ENCODE measurements at regions not wholly inside any gene's neighbourhood (a gene's known extent, or its start where the extent isn't known, plus 50 kb on each side); places are given as distances from the start of the nearest gene placed in this dataset.

DNA sequence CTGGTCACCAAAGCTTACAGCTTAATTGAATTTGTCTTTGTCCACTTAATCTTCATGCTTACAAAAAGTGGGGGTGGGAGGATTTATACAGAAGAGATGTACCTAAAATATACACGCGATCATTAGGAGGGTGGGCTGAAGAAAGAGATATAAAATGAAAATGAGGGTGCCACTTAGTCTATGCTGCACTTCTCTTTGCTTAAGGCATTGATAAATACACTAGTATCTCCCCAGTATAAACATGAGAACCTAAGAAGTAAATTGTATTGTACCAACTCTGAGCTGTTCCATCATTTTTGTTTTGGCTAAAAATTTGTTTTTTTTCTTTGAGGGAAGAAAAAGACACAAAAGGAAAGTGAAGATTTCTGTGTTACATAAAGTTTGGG, 170.8 kb upstream of the ZNF217 start:
- Mint-ChIP-seq H3K4me1 (peaks cover 40 to 42% of the 10 kb centered on the region in 2 experiments), H3K9me3 (no peaks in the 10 kb centered on the region; a peak in 1 of 5 replicates), H3K4me3 (peak overlapping the region in 1 of 2 experiments; percentile 43; a peak in 3 of 5 replicates), H3K27ac (peak overlapping the region; percentile 96 to 99 (median 98)), H3K36me3 (ENCODE audit: insufficient read depth in 1 of 3, low read depth in 3 of 3) (no peaks in the 10 kb centered on the region; a peak in 1 of 7 replicates), H3K27me3 (ENCODE audit: low read depth) (no peaks in the 10 kb centered on the region; the same call in 1 of the 2 replicates)
- Histone ChIP-seq H2AK5ac (ENCODE audit: insufficient read length, low read length) (no peak overlapping the region), H3K14ac (ENCODE audit: insufficient read depth, low read length) (peak overlapping the region; percentile 4; the same call in 1 of the 2 replicates), H2BK15ac (ENCODE audit: low read depth, low read length) (no peak overlapping the region), H3K4me1 (ENCODE audit: insufficient read depth, low read length) (peaks cover 10% of the 10 kb centered on the region), H2BK12ac (ENCODE audit: insufficient read length, low read depth, low read length) (peak overlapping the region; percentile 18), H4K8ac (replicated peaks; ENCODE audit: insufficient read length, low read depth, low read length) (no peak overlapping the region), H3K23ac (ENCODE audit: insufficient read length, low read depth, low read length) (no peak overlapping the region), H3K79me2 (ENCODE audit: insufficient read depth, low read length) (no peaks in the 10 kb centered on the region), H2BK5ac (ENCODE audit: insufficient read length, low read length) (peak overlapping the region; percentile 5), H3K18ac (ENCODE audit: insufficient read length, low read depth, low read length) (peak overlapping the region; percentile 29), H3T11ph (ENCODE audit: low read length) (peak overlapping the region; percentile 86), H3K9ac (ENCODE audit: extremely low read depth, insufficient read length, low read length) (peak overlapping the region; percentile 5), H3K23me2 (ENCODE audit: insufficient read length, low read depth, low read length, poor library complexity, severe bottlenecking) (no peaks in the 10 kb centered on the region), H3K4ac (ENCODE audit: low read depth, low read length) (no peak overlapping the region), H2BK20ac (ENCODE audit: low read depth, low read length, poor library complexity, severe bottlenecking) (no peak overlapping the region), H3K79me1 (ENCODE audit: insufficient read depth, low read depth, low read length, poor library complexity, severe bottlenecking) (no peaks in the 10 kb centered on the region), H3K27ac (ENCODE audit: insufficient read length, low read depth, low read length) (peak overlapping the region; percentile 90), H2BK120ac (ENCODE audit: low read depth, low read length, poor library complexity, severe bottlenecking) (no peak overlapping the region), H3K56ac (ENCODE audit: insufficient read length, low read depth, low read length) (no peak overlapping the region), H4K5ac (ENCODE audit: insufficient read length, low read depth, low read length) (no peak overlapping the region), H2AFZ (ENCODE audit: low read length) (no peak overlapping the region), H3K27me3 (ENCODE audit: insufficient read depth, low read length) (no peaks in the 10 kb centered on the region), H4K91ac (ENCODE audit: insufficient read length, low read depth, low read length) (no peak overlapping the region), H3K9me3 (ENCODE audit: control insufficient read depth, low read depth, low read length) (no peaks in the 10 kb centered on the region), H4K20me1 (ENCODE audit: control insufficient read depth, insufficient read depth, insufficient read length) (no peaks in the 10 kb centered on the region), H3K4me2 (ENCODE audit: insufficient read depth, insufficient read length, low read length) (peak overlapping the region; percentile 35)
- no CpG with 5 or more reads among the region's 2 CpGs for WGBS (ENCODE audit: extremely low coverage, insufficient read length, low lambda C conversion rate)
- no peak for DNase-seq
- TF ChIP-seq, protein P1, sequence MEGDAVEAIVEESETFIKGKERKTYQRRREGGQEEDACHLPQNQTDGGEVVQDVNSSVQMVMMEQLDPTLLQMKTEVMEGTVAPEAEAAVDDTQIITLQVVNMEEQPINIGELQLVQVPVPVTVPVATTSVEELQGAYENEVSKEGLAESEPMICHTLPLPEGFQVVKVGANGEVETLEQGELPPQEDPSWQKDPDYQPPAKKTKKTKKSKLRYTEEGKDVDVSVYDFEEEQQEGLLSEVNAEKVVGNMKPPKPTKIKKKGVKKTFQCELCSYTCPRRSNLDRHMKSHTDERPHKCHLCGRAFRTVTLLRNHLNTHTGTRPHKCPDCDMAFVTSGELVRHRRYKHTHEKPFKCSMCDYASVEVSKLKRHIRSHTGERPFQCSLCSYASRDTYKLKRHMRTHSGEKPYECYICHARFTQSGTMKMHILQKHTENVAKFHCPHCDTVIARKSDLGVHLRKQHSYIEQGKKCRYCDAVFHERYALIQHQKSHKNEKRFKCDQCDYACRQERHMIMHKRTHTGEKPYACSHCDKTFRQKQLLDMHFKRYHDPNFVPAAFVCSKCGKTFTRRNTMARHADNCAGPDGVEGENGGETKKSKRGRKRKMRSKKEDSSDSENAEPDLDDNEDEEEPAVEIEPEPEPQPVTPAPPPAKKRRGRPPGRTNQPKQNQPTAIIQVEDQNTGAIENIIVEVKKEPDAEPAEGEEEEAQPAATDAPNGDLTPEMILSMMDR (conservative IDR thresholded peaks at IDR 0.05): no peak
